ENCODE measurements at regions not wholly inside any gene's neighbourhood (a gene's known extent, or its start where the extent isn't known, plus 50 kb on each side); places are given as distances from the start of the nearest gene placed in this dataset.

DNA sequence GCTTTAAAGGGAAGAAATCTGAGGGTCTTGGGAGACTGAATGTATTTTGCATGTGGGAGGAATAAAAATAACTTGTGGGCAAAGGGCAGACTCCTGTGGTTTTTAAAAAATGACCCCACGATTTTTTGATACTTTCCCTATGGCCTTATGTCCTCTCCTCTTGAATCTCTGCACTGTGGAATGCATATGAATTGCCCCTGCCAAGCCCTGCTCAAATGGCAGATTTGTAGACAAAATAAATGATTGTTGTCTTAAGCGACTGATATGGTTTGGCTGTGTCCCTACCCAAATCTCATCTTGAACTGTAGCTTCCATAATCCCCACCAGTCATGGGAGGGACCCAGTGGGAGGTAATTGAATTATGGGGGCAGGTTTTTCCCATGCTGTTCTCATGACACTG is 223.8 kb downstream of the DACT1 start:
- TF ChIP-seq, protein P1, sequence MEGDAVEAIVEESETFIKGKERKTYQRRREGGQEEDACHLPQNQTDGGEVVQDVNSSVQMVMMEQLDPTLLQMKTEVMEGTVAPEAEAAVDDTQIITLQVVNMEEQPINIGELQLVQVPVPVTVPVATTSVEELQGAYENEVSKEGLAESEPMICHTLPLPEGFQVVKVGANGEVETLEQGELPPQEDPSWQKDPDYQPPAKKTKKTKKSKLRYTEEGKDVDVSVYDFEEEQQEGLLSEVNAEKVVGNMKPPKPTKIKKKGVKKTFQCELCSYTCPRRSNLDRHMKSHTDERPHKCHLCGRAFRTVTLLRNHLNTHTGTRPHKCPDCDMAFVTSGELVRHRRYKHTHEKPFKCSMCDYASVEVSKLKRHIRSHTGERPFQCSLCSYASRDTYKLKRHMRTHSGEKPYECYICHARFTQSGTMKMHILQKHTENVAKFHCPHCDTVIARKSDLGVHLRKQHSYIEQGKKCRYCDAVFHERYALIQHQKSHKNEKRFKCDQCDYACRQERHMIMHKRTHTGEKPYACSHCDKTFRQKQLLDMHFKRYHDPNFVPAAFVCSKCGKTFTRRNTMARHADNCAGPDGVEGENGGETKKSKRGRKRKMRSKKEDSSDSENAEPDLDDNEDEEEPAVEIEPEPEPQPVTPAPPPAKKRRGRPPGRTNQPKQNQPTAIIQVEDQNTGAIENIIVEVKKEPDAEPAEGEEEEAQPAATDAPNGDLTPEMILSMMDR (IDR thresholded peaks at IDR 0.05), result no peak
- TF ChIP-seq POLR2A (IDR thresholded peaks at IDR 0.05), result no peak
- no peak for TF ChIP-seq EP300 (IDR thresholded peaks at IDR 0.05)
- TF ChIP-seq POLR2AphosphoS5 (IDR thresholded peaks at IDR 0.05), result no peak
